Mammary epithelial cell (primary cell): ENCODE measurements at regions not wholly inside any gene's neighbourhood (a gene's known extent, or its start where the extent isn't known, plus 50 kb on each side); places are given as distances from the start of the nearest gene placed in this dataset.

Experiments used
- CTCF ChIP-seq, 2 donors: IDR thresholded peaks in 1 of 2; conservative IDR thresholded peaks in 1 of 2; 2 replicates each; pipeline ENCODE4 v1.5.1; 2011 to 2012; ENCODE audit warnings: inconsistent platforms in 2 of 2, low read length in 2 of 2, mild to moderate bottlenecking in 2 of 2, control low read depth in 1 of 2, low read depth in 1 of 2; ENCODE audit not compliant: insufficient read depth in 1 of 2; ENCODE audit errors: extremely low read depth in 1 of 2
- EZH2 ChIP-seq: IDR thresholded peaks from 2 replicates; pipeline ENCODE4 v1.6.1; 2012; ENCODE audit warnings: low read length, inconsistent platforms, borderline replicate concordance

DNA sequence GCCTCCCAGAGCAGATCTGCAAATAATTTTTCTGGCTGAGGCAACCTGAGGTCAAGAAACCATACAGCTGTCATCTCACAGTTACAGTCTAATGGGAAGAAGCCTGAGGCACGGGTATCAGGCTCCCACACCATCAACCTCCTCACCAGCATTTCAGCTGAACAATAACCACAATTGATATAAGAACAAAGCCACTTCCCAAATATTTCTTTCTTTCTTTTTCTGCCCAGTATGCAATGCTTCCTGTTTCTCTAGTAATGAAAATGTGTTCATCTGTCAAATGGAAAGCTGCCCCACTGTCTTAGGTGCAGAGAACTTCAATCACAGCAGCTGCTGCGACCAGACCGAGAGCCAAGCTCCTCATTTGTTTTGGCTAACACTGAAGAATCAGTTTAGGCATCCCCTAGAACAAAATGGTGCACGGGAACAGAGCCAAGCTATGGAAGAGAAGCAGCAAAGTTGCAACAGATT lies 108.4 kb downstream of the BLID start:
- TF ChIP-seq CTCF (conservative IDR thresholded peaks at IDR 0.05 in 1 of 2, IDR thresholded peaks at IDR 0.05 in 1 of 2; ENCODE audit: extremely low read depth in 1 of 2, insufficient read depth in 1 of 2, low read depth in 1 of 2, low read length in 2 of 2) (no peak), EZH2 (no peak)
